ENCODE measurements at regions not wholly inside any gene's neighbourhood (a gene's known extent, or its start where the extent isn't known, plus 50 kb on each side); places are given as distances from the start of the nearest gene placed in this dataset.

DNA sequence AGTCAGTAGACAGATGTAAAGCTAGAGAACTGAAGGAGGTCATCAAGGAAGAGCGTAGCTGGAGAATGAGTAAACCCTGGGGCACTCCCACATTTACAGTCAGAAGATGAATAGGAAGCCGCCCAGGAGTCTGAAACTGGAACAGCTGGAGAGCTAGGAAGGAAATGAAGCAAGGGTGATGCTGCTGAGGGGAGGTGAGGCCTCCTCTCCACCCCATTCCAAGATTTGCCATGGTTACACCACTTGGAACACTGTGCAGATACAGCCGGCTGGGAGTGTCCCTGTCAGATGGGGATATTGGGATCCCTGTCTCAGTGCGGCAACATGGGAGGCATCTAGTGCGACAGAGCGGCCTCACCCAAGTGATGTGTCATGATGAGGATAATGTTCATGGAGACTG lies 51.8 kb upstream of the GPI start:
- Histone ChIP-seq H3K4me1 (ENCODE audit: control insufficient read depth in 1 of 2, insufficient read depth in 2 of 2, low read depth in 1 of 2, low read length in 1 of 2) (peaks cover 11 to 22% of the 10 kb centered on the region in 2 experiments; a peak in 3 of 4 replicates), H4K20me1 (ENCODE audit: insufficient read depth) (peaks cover 13% of the 10 kb centered on the region), H3K9me3 (no peaks in the 10 kb centered on the region), H3K9ac (no peak overlapping the region), H3K79me2 (ENCODE audit: insufficient read depth) (peaks cover 41% of the 10 kb centered on the region), H3K4me3 (ENCODE audit: low read depth in 2 of 2, low read length in 1 of 2) (no peak overlapping the region), H3K27ac (ENCODE audit: low read depth in 2 of 2, low read length in 1 of 2) (no peak overlapping the region), H3K4me2 (no peak overlapping the region), H3K27me3 (ENCODE audit: insufficient read depth) (no peaks in the 10 kb centered on the region), H3K9me2 (no peaks in the 10 kb centered on the region), H2AFZ (ENCODE audit: low read depth) (no peak overlapping the region), H3K36me3 (replicated peaks in 1 of 2; ENCODE audit: control insufficient read depth in 1 of 2, insufficient read depth in 2 of 2, low read length in 1 of 2) (peaks cover 0 to 7% of the 10 kb centered on the region in 2 experiments), H3F3A (replicated peaks; ENCODE audit: insufficient read depth) (peaks cover 7% of the 10 kb centered on the region)
- 98% methylated on average over 6 of the region's 6 CpGs for WGBS (ENCODE audit: low lambda C conversion rate)
- TF ChIP-seq, protein P1, sequence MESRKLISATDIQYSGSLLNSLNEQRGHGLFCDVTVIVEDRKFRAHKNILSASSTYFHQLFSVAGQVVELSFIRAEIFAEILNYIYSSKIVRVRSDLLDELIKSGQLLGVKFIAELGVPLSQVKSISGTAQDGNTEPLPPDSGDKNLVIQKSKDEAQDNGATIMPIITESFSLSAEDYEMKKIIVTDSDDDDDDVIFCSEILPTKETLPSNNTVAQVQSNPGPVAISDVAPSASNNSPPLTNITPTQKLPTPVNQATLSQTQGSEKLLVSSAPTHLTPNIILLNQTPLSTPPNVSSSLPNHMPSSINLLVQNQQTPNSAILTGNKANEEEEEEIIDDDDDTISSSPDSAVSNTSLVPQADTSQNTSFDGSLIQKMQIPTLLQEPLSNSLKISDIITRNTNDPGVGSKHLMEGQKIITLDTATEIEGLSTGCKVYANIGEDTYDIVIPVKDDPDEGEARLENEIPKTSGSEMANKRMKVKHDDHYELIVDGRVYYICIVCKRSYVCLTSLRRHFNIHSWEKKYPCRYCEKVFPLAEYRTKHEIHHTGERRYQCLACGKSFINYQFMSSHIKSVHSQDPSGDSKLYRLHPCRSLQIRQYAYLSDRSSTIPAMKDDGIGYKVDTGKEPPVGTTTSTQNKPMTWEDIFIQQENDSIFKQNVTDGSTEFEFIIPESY (IDR thresholded peaks at IDR 0.05; ENCODE audit: borderline replicate concordance, low read depth) = no peak
- TF ChIP-seq YY1 (IDR thresholded peaks at IDR 0.05; ENCODE audit: low read depth) (no peak), JUND (IDR thresholded peaks at IDR 0.05) (no peak), RFX5 (IDR thresholded peaks at IDR 0.05; ENCODE audit: low read length) (no peak), SIN3A (IDR thresholded peaks at IDR 0.05; ENCODE audit: borderline replicate concordance, low read depth, low read length) (no peak), TAF1 (IDR thresholded peaks at IDR 0.05; ENCODE audit: borderline replicate concordance, low read depth, low read length) (no peak), TCF12 (IDR thresholded peaks at IDR 0.05) (no peak), RXRA (IDR thresholded peaks at IDR 0.05; ENCODE audit: borderline replicate concordance, low read depth) (no peak), RCOR1 (IDR thresholded peaks at IDR 0.05; ENCODE audit: low read length) (no peak), NFIC (IDR thresholded peaks at IDR 0.05; ENCODE audit: borderline replicate concordance) (no peak), CHD2 (IDR thresholded peaks at IDR 0.05; ENCODE audit: low read length, partially characterized antibody) (no peak), ELF1 (IDR thresholded peaks at IDR 0.05) (no peak)
- TF ChIP-seq, protein P2, sequence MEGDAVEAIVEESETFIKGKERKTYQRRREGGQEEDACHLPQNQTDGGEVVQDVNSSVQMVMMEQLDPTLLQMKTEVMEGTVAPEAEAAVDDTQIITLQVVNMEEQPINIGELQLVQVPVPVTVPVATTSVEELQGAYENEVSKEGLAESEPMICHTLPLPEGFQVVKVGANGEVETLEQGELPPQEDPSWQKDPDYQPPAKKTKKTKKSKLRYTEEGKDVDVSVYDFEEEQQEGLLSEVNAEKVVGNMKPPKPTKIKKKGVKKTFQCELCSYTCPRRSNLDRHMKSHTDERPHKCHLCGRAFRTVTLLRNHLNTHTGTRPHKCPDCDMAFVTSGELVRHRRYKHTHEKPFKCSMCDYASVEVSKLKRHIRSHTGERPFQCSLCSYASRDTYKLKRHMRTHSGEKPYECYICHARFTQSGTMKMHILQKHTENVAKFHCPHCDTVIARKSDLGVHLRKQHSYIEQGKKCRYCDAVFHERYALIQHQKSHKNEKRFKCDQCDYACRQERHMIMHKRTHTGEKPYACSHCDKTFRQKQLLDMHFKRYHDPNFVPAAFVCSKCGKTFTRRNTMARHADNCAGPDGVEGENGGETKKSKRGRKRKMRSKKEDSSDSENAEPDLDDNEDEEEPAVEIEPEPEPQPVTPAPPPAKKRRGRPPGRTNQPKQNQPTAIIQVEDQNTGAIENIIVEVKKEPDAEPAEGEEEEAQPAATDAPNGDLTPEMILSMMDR (IDR thresholded peaks at IDR 0.05) = no peak
- TF ChIP-seq, protein P3, sequence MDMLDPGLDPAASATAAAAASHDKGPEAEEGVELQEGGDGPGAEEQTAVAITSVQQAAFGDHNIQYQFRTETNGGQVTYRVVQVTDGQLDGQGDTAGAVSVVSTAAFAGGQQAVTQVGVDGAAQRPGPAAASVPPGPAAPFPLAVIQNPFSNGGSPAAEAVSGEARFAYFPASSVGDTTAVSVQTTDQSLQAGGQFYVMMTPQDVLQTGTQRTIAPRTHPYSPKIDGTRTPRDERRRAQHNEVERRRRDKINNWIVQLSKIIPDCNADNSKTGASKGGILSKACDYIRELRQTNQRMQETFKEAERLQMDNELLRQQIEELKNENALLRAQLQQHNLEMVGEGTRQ (IDR thresholded peaks at IDR 0.05; ENCODE audit: borderline replicate concordance, low read depth, low read length) = no peak
- TF ChIP-seq, protein P4, sequence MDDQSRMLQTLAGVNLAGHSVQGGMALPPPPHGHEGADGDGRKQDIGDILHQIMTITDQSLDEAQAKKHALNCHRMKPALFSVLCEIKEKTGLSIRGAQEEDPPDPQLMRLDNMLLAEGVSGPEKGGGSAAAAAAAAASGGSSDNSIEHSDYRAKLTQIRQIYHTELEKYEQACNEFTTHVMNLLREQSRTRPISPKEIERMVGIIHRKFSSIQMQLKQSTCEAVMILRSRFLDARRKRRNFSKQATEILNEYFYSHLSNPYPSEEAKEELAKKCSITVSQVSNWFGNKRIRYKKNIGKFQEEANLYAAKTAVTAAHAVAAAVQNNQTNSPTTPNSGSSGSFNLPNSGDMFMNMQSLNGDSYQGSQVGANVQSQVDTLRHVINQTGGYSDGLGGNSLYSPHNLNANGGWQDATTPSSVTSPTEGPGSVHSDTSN (IDR thresholded peaks at IDR 0.05) = no peak
- TF ChIP-seq, protein P5, sequence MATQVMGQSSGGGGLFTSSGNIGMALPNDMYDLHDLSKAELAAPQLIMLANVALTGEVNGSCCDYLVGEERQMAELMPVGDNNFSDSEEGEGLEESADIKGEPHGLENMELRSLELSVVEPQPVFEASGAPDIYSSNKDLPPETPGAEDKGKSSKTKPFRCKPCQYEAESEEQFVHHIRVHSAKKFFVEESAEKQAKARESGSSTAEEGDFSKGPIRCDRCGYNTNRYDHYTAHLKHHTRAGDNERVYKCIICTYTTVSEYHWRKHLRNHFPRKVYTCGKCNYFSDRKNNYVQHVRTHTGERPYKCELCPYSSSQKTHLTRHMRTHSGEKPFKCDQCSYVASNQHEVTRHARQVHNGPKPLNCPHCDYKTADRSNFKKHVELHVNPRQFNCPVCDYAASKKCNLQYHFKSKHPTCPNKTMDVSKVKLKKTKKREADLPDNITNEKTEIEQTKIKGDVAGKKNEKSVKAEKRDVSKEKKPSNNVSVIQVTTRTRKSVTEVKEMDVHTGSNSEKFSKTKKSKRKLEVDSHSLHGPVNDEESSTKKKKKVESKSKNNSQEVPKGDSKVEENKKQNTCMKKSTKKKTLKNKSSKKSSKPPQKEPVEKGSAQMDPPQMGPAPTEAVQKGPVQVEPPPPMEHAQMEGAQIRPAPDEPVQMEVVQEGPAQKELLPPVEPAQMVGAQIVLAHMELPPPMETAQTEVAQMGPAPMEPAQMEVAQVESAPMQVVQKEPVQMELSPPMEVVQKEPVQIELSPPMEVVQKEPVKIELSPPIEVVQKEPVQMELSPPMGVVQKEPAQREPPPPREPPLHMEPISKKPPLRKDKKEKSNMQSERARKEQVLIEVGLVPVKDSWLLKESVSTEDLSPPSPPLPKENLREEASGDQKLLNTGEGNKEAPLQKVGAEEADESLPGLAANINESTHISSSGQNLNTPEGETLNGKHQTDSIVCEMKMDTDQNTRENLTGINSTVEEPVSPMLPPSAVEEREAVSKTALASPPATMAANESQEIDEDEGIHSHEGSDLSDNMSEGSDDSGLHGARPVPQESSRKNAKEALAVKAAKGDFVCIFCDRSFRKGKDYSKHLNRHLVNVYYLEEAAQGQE (IDR thresholded peaks at IDR 0.05; ENCODE audit: low read depth, low read length) = no peak
- no peak for DNase-seq
- POLR2A ChIA-PET = no interaction called here
- CTCF ChIA-PET = interaction anchor here (0.7 kb wide), 1 partner anchor 118 kb away, joined by 3 read pairs; no protein-coding TSS in a partner anchor

All from SK-N-SH (cell line).